CD14-positive monocyte (primary cell): ENCODE measurements at regions not wholly inside any gene's neighbourhood (a gene's known extent, or its start where the extent isn't known, plus 50 kb on each side); places are given as distances from the start of the nearest gene placed in this dataset.

ENCODE experiments used
- DNase-seq, 3 donors: peaks; one replicate each; pipeline ENCODE4 v3.0.0-alpha.2; 2011 to 2022
- H2AFZ ChIP-seq: 2 replicates; pipeline ENCODE4 v1.6.0; 2012; ENCODE audit warnings: mild to moderate bottlenecking, low read depth, low read length, inconsistent platforms; ENCODE audit not compliant: insufficient read depth, poor library complexity, severe bottlenecking
- H3K27ac ChIP-seq, 2 donors: 1 replicate in 1 of 2; 2 replicates in 1 of 2; pipeline ENCODE4 v1.5.1; 2012 to 2013; ENCODE audit warnings: low read length in 2 of 2, control low read depth in 1 of 2, inconsistent platforms in 1 of 2, low read depth in 1 of 2, mild to moderate bottlenecking in 1 of 2
- H3K27me3 ChIP-seq, 2 donors: one replicate each; pipeline versions ENCODE4 v1.6.0 to v1.6.1; 2011 to 2013; ENCODE audit warnings: low read length in 2 of 2; ENCODE audit not compliant: control insufficient read depth in 2 of 2, insufficient read depth in 2 of 2
- H3K36me3 ChIP-seq, 2 donors: replicated peaks in 1 of 2; 1 replicate in 1 of 2; 2 replicates in 1 of 2; pipeline versions ENCODE4 v1.5.1 to v1.6.1; 2012 to 2013; ENCODE audit warnings: low read length in 2 of 2, control low read depth in 1 of 2, inconsistent platforms in 1 of 2, mild to moderate bottlenecking in 1 of 2; ENCODE audit not compliant: insufficient read depth in 2 of 2, control insufficient read depth in 1 of 2
- H3K4me1 ChIP-seq, 2 donors: 1 replicate in 1 of 2; 2 replicates in 1 of 2; pipeline versions ENCODE4 v1.5.1 to v1.6.1; 2012 to 2013; ENCODE audit warnings: low read length in 2 of 2, control low read depth in 1 of 2, inconsistent platforms in 1 of 2, mild to moderate bottlenecking in 1 of 2, moderate library complexity in 1 of 2; ENCODE audit not compliant: insufficient read depth in 2 of 2, control insufficient read depth in 1 of 2
- H3K4me2 ChIP-seq: replicated peaks from 2 replicates; pipeline ENCODE3; 2012; ENCODE audit warnings: low read length, moderate library complexity, mild to moderate bottlenecking; ENCODE audit not compliant: poor library complexity, severe bottlenecking; ENCODE audit errors: extremely low read depth
- H3K4me3 ChIP-seq, 3 experiments: fragments of 200-600 bp in 1 of 3; sonication (generic) in 1 of 3; replicated peaks in 1 of 3; 1 replicate in 2 of 3; 2 replicates in 1 of 3; pipeline ENCODE4 v1.5.1; 2011 to 2013; ENCODE audit warnings: low read length in 3 of 3, mild to moderate bottlenecking in 3 of 3, control low read depth in 2 of 3, low read depth in 2 of 3, inconsistent platforms in 1 of 3, moderate library complexity in 1 of 3
- H3K79me2 ChIP-seq: 2 replicates; pipeline ENCODE4 v1.6.0; 2012; ENCODE audit warnings: mild to moderate bottlenecking, control low read depth, inconsistent platforms, low read length, moderate library complexity; ENCODE audit not compliant: insufficient read depth
- H3K9ac ChIP-seq: 2 replicates; pipeline ENCODE4 v1.6.0; 2017; ENCODE audit warnings: low read length, mild to moderate bottlenecking; ENCODE audit not compliant: insufficient read depth, poor library complexity, severe bottlenecking
- H3K9me3 ChIP-seq, 2 donors: replicated peaks in 1 of 2; 1 replicate in 1 of 2; 2 replicates in 1 of 2; pipeline versions ENCODE4 v1.5.1 to v1.6.1; 2012 to 2013; ENCODE audit warnings: low read length in 2 of 2, control low read depth in 1 of 2; ENCODE audit not compliant: control insufficient read depth in 1 of 2, insufficient read depth in 1 of 2
- H4K20me1 ChIP-seq: 2 replicates; pipeline ENCODE4 v1.6.0; 2012; ENCODE audit warnings: mild to moderate bottlenecking, low read length, control low read depth, moderate library complexity; ENCODE audit not compliant: insufficient read depth
- H3K27ac Mint-ChIP-seq, 7 donors: one replicate each; pipeline ENCODE4 v1.8.0; 2020; ENCODE audit warnings: mild to moderate bottlenecking in 7 of 7, mixed read lengths in 7 of 7, moderate library complexity in 6 of 7, inconsistent platforms in 2 of 7
- H3K27me3 Mint-ChIP-seq, 3 donors: one replicate each; pipeline ENCODE4 v1.8.0; 2021 to 2022; ENCODE audit warnings: low read depth in 3 of 3, mild to moderate bottlenecking in 3 of 3, mixed read lengths in 3 of 3, moderate library complexity in 3 of 3, inconsistent platforms in 1 of 3
- H3K36me3 Mint-ChIP-seq, 2 donors: one replicate each; pipeline ENCODE4 v1.8.0; 2020; ENCODE audit warnings: mixed read lengths in 2 of 2, inconsistent platforms in 1 of 2, mild to moderate bottlenecking in 1 of 2
- H3K4me1 Mint-ChIP-seq: one replicate; pipeline ENCODE4 v1.8.0; 2020; ENCODE audit warnings: mild to moderate bottlenecking, mixed read lengths
- H3K4me3 Mint-ChIP-seq, 2 donors: one replicate each; pipeline ENCODE4 v1.8.0; 2020; ENCODE audit warnings: mild to moderate bottlenecking in 2 of 2, mixed read lengths in 2 of 2, moderate library complexity in 1 of 2
- H3K9me3 Mint-ChIP-seq, 7 donors: one replicate each; pipeline ENCODE4 v1.8.0; 2020 to 2022; ENCODE audit warnings: mixed read lengths in 7 of 7, mild to moderate bottlenecking in 6 of 7, moderate library complexity in 6 of 7, inconsistent platforms in 2 of 7
- WGBS: methylation state at CpG from one replicate; pipeline ENCODE4 v1.1.5; 2013; ENCODE audit warnings: missing lambda C conversion rate; ENCODE audit not compliant: insufficient coverage; 5-methylcytosine and 5-hydroxymethylcytosine counted together
- intact Hi-C, 2 donors: fragments of 100-400 bp; cut with micrococcal nuclease; formaldehyde crosslinking; loops; one replicate each; pipeline versions ENCODE4 v1.15.0 to v1.15.1; 2023
- TF ChIP-seq, protein P1 (sequence below): fragments of 200-600 bp; IDR thresholded peaks from one replicate; pipeline ENCODE4 v1.8.0; 2022; ENCODE audit warnings: antibody characterized with exemption, mild to moderate bottlenecking

DNA sequence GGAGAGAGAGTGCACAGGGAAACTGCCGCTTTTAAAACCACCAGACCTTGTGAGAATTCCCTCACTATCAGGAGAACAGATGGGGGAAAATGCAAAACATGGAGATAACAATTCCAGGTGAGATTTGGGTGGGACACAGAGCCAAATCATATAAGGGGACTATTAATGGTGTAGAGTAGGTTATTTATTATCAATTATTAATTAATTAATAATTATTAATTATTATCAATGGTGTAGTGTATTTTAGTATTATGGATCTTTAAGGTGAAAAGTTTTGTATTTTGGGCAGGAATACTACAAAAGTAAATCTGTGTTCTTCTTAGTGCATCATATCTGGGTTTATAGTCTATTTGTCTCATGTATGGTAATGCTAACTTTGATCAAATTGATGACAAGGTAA lies 377.7 kb upstream of the KCND2 start:
- Histone ChIP-seq H3K4me2 (no peak overlapping the region), H4K20me1 (no peaks in the 10 kb centered on the region), H3K79me2 (no peaks in the 10 kb centered on the region), H3K36me3 (no peaks in the 10 kb centered on the region), H3K27me3 (no peaks in the 10 kb centered on the region), H3K4me1 (no peaks in the 10 kb centered on the region), H2AFZ (no peak overlapping the region), H3K27ac (no peak overlapping the region), H3K9me3 (peaks cover 0 to 6% of the 10 kb centered on the region in 2 donors), H3K4me3 (no peak overlapping the region), H3K9ac (no peak overlapping the region)
- no CpG with 5 or more reads among the region's 1 CpG for WGBS
- DNase-seq = no peak
- no peak overlapping the region for H3K4me3 Mint-ChIP-seq
- peaks cover 0 to 3% (median 0%) of the 10 kb centered on the region in 7 donors for H3K9me3 Mint-ChIP-seq
- H3K27me3 Mint-ChIP-seq = no peaks in the 10 kb centered on the region
- H3K4me1 Mint-ChIP-seq = no peaks in the 10 kb centered on the region
- H3K27ac Mint-ChIP-seq = no peak overlapping the region
- TF ChIP-seq, protein P1, sequence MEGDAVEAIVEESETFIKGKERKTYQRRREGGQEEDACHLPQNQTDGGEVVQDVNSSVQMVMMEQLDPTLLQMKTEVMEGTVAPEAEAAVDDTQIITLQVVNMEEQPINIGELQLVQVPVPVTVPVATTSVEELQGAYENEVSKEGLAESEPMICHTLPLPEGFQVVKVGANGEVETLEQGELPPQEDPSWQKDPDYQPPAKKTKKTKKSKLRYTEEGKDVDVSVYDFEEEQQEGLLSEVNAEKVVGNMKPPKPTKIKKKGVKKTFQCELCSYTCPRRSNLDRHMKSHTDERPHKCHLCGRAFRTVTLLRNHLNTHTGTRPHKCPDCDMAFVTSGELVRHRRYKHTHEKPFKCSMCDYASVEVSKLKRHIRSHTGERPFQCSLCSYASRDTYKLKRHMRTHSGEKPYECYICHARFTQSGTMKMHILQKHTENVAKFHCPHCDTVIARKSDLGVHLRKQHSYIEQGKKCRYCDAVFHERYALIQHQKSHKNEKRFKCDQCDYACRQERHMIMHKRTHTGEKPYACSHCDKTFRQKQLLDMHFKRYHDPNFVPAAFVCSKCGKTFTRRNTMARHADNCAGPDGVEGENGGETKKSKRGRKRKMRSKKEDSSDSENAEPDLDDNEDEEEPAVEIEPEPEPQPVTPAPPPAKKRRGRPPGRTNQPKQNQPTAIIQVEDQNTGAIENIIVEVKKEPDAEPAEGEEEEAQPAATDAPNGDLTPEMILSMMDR = no peak
- H3K36me3 Mint-ChIP-seq = no peaks in the 10 kb centered on the region
- intact Hi-C loops = no loop called here

GRCh38 chr7:119896386-119896785 lies 376.6 kb upstream of the KCND2 start:
- Histone ChIP-seq H3K4me1 (no peaks in the 10 kb centered on the region), H3K9ac (no peak overlapping the region), H3K4me3 (no peak overlapping the region), H4K20me1 (no peaks in the 10 kb centered on the region), H3K4me2 (no peak overlapping the region), H3K36me3 (no peaks in the 10 kb centered on the region), H2AFZ (no peak overlapping the region), H3K79me2 (no peaks in the 10 kb centered on the region), H3K27ac (no peak overlapping the region), H3K9me3 (peaks cover 0 to 5% of the 10 kb centered on the region in 2 donors), H3K27me3 (no peaks in the 10 kb centered on the region)
- intact Hi-C loops = no loop called here
- Mint-ChIP-seq H3K36me3 (no peaks in the 10 kb centered on the region), H3K4me1 (no peaks in the 10 kb centered on the region), H3K4me3 (no peak overlapping the region), H3K27me3 (no peaks in the 10 kb centered on the region), H3K9me3 (peaks cover 0 to 3% (median 0%) of the 10 kb centered on the region in 7 donors), H3K27ac (no peak overlapping the region)
- DNase-seq = no peak
- TF ChIP-seq, protein P1 = no peak
